Activated CD4-positive, alpha-beta T cell treated with anti-CD3 and anti-CD28 coated beads for 24 hours (primary cell): ENCODE measurements at regions not wholly inside any gene's neighbourhood (a gene's known extent, or its start where the extent isn't known, plus 50 kb on each side); places are given as distances from the start of the nearest gene placed in this dataset.

Source experiments
- DNase-seq, 2 donors: peaks; one replicate each; pipeline ENCODE4 v3.0.0-alpha.2; 2020; ENCODE audit warnings: low read depth in 2 of 2

DNA sequence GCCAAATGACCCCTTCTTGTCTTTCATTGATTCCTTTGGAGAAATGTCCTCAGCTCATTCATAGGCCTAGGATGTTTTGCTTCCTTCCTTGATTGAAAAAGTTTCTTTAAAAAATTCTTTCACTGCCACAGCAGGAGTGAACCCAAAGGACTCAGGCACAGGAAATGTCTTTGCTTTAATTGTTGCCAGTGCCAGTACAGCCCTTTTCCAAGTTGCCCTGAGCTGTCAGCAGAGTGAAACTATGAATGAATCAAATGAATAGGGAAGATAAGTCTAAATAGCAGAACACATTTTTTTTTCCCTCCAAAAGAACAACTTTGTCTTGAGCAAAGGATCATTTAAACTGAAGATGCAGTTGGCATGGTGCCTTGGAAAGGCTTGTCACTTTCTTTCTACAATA is 63.8 kb upstream of the SLC4A4 start:
- DNase-seq, result no peak

DNA sequence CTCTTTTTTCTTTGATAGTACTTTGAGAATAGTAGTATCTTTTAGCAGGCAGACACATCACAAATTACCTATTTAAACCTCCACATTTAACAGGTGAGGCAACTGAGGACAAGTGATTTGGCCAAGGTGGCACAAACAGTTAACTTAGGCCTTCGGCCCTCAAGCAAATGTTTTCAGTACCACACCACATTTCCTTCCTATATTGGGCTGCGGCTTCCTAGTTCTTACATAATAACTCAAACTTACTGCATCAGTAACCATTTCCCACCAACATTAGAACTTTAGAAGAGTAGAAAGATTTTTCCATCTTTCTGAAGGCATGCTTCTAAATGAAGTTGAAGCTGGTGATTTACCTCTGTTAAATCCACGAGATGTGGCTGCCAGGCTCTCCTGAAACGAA is 63.2 kb upstream of the SLC4A4 start:
- no peak for DNase-seq

DNA sequence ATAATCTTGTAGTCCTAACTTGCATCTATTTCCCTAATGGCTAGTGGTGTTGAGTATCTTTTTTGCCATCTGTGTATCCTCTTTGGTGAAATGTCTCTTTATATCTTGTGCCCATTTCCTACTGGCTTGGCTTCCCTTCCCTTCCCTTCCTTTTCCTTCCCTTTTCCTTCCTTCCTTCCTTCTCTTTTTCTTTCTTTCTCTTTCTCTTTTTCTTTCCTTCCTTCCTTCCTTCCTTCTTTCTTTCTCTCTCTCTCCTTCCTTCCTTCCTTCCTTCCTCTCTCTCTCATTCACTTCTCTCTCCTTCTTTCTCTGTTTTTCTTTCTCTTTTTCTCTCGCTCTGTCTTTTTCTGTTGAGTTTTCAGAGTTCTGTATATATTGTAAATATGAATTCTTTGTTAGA is 61.5 kb upstream of the SLC4A4 start:
- no peak for DNase-seq

DNA sequence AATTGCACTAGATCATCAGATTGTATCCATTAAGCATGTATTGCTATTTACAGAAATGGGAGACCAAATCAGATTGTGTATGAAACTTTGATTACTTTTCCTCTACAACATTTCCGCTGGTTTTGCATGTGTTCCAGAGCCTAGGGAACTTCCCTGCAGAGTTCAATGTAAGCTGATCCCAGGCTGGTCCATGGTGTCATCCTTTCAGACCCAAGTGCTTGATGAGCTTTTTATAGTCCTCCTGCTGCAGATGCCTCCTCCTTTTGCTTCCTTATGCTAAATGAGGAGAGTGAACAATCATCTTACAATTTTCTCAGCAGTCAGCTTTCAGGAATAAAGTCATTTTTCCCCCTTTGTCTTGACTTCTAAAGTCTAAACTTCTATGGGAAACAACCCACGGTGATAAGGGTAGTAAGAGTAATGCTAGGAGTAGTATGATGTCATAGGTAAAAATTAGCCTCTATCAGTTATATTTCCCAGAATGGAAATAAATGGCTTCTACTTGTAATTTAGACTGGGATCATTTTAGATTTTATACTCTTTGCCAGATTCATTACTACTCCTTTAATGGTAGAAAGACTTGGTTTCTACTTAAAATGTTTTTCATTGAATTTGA is 55.1 kb upstream of the SLC4A4 start:
- no peak for DNase-seq

DNA sequence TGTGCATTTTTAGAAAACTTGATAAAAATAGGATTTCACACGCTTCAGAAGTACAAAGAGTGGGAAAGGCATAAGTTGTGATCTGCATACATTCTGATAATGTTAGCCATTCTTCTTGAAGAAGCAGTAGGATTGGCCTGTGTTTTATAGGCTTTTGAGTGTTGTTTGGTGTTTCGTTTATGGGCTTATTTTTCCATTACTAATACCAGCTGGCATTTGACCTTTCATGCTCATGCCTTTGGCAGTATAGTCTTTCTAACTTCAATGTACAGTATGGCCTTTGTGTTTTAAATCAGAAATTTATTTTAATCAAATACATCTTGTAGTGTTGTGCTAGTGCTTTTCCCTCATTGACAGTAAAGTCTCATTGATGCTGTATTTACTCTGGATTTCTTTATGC is 51.5 kb upstream of the SLC4A4 start:
- DNase-seq, result no peak

DNA sequence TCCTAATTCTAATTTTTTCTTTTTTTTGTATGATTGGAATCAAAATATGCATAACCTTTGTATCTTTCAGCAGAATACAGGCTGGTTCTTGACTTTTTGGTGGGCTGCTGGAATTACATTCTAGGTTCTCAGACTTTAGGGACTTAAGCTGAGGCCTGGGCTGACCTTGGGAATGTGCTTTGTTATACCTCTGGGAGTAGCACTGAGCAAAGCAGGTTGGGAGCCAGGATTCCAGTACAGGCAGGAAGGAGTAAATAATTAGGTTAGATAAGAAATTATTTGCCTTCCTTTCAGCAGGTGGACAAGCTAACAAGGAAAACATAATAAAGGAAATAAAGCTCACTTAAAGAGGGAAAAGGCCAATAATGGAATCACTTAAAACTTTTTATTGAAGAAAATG is 49.9 kb upstream of the SLC4A4 start:
- no peak for DNase-seq
